HCT116 (cell line): ENCODE measurements at regions not wholly inside any gene's neighbourhood (a gene's known extent, or its start where the extent isn't known, plus 50 kb on each side); places are given as distances from the start of the nearest gene placed in this dataset.

Experiments
- CEBPB ChIP-seq: IDR thresholded peaks from 2 replicates; pipeline ENCODE4 v1.6.1; 2012; ENCODE audit warnings: low read depth
- EGR1 ChIP-seq: IDR thresholded peaks from 2 replicates; pipeline ENCODE4 v1.6.1; 2012; ENCODE audit warnings: low read depth
- EZH2phosphoT487 ChIP-seq: fragments of 200-600 bp; IDR thresholded peaks from 2 replicates; pipeline ENCODE4 v1.6.1; 2018; ENCODE audit warnings: antibody characterized with exemption, borderline replicate concordance
- JUND ChIP-seq: IDR thresholded peaks from 2 replicates; pipeline ENCODE4 v1.6.1; 2012
- POLR2A ChIP-seq: IDR thresholded peaks from 2 replicates; pipeline ENCODE4 v1.7.0; 2011; ENCODE audit warnings: borderline replicate concordance; ENCODE audit not compliant: insufficient read depth, insufficient read length; ENCODE audit errors: extremely low read depth
- POLR2AphosphoS5 ChIP-seq: IDR thresholded peaks from 2 replicates; pipeline ENCODE4 v1.6.1; 2011; ENCODE audit warnings: mild to moderate bottlenecking, low read depth, low read length, moderate library complexity
- RAD21 ChIP-seq: IDR thresholded peaks from 2 replicates; pipeline ENCODE4 v1.6.1; 2012; ENCODE audit warnings: low read depth, mild to moderate bottlenecking
- SP1 ChIP-seq: IDR thresholded peaks from 2 replicates; pipeline ENCODE4 v1.6.1; 2012; ENCODE audit warnings: low read depth
- SRF ChIP-seq: IDR thresholded peaks from 2 replicates; pipeline ENCODE4 v1.6.1; 2012; ENCODE audit warnings: low read depth
- ZFX ChIP-seq: fragments of 450-650 bp; IDR thresholded peaks from 2 replicates; pipeline ENCODE4 v1.6.1; 2017
- TF ChIP-seq, protein P1 (sequence below), 3 experiments: fragments of 200-600 bp in 1 of 3; sonication (generic) in 1 of 3; IDR thresholded peaks in 2 of 3; conservative IDR thresholded peaks in 1 of 3; 2 replicates each; pipeline ENCODE4 v1.5.1; 2012 to 2017; ENCODE audit warnings: low read depth in 2 of 3, low read length in 2 of 3, antibody characterized with exemption in 1 of 3, borderline replicate concordance in 1 of 3, control low read depth in 1 of 3, mild to moderate bottlenecking in 1 of 3, mixed read lengths in 1 of 3, mixed run types in 1 of 3, moderate library complexity in 1 of 3; ENCODE audit not compliant: insufficient read depth in 1 of 3
- TF ChIP-seq, protein P2 (sequence below): IDR thresholded peaks from 2 replicates; pipeline ENCODE4 v1.6.1; 2011; ENCODE audit warnings: mild to moderate bottlenecking, low read length, moderate library complexity; ENCODE audit not compliant: insufficient replicate concordance; ENCODE audit errors: extremely low read depth
- TF ChIP-seq, protein P3 (sequence below): IDR thresholded peaks from 2 replicates; pipeline ENCODE4 v1.6.1; 2012; ENCODE audit warnings: low read depth

DNA sequence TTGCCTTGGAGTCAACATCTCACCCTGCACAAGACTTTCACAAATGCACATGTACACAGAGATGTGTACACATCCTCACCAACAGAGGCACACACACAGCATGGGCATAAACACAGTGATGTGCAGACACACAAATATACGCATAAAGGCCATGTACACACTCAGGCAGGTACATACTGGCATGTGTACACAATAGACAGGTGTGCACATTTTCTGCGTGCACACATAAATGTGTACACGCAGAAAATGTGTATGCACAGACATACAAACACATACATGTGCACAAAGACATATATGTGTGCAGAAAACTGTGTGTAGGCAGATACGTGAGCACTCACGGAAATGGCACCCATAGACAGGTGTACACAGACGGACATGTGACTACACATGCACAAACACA lies 85.3 kb upstream of the ZBTB40 start:
- TF ChIP-seq RAD21 (no peak), POLR2AphosphoS5 (no peak), JUND (no peak), SP1 (no peak), EGR1 (no peak), SRF (no peak), EZH2phosphoT487 (no peak), CEBPB (no peak), ZFX (no peak), POLR2A (no peak)
- TF ChIP-seq, protein P1, sequence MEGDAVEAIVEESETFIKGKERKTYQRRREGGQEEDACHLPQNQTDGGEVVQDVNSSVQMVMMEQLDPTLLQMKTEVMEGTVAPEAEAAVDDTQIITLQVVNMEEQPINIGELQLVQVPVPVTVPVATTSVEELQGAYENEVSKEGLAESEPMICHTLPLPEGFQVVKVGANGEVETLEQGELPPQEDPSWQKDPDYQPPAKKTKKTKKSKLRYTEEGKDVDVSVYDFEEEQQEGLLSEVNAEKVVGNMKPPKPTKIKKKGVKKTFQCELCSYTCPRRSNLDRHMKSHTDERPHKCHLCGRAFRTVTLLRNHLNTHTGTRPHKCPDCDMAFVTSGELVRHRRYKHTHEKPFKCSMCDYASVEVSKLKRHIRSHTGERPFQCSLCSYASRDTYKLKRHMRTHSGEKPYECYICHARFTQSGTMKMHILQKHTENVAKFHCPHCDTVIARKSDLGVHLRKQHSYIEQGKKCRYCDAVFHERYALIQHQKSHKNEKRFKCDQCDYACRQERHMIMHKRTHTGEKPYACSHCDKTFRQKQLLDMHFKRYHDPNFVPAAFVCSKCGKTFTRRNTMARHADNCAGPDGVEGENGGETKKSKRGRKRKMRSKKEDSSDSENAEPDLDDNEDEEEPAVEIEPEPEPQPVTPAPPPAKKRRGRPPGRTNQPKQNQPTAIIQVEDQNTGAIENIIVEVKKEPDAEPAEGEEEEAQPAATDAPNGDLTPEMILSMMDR (IDR thresholded peaks at IDR 0.05 in 2 of 3, conservative IDR thresholded peaks at IDR 0.05 in 1 of 3; ENCODE audit: borderline replicate concordance in 1 of 3, insufficient read depth in 1 of 3, low read depth in 2 of 3, low read length in 2 of 3), result no peak
- TF ChIP-seq, protein P2, sequence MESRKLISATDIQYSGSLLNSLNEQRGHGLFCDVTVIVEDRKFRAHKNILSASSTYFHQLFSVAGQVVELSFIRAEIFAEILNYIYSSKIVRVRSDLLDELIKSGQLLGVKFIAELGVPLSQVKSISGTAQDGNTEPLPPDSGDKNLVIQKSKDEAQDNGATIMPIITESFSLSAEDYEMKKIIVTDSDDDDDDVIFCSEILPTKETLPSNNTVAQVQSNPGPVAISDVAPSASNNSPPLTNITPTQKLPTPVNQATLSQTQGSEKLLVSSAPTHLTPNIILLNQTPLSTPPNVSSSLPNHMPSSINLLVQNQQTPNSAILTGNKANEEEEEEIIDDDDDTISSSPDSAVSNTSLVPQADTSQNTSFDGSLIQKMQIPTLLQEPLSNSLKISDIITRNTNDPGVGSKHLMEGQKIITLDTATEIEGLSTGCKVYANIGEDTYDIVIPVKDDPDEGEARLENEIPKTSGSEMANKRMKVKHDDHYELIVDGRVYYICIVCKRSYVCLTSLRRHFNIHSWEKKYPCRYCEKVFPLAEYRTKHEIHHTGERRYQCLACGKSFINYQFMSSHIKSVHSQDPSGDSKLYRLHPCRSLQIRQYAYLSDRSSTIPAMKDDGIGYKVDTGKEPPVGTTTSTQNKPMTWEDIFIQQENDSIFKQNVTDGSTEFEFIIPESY, result no peak
- TF ChIP-seq, protein P3, sequence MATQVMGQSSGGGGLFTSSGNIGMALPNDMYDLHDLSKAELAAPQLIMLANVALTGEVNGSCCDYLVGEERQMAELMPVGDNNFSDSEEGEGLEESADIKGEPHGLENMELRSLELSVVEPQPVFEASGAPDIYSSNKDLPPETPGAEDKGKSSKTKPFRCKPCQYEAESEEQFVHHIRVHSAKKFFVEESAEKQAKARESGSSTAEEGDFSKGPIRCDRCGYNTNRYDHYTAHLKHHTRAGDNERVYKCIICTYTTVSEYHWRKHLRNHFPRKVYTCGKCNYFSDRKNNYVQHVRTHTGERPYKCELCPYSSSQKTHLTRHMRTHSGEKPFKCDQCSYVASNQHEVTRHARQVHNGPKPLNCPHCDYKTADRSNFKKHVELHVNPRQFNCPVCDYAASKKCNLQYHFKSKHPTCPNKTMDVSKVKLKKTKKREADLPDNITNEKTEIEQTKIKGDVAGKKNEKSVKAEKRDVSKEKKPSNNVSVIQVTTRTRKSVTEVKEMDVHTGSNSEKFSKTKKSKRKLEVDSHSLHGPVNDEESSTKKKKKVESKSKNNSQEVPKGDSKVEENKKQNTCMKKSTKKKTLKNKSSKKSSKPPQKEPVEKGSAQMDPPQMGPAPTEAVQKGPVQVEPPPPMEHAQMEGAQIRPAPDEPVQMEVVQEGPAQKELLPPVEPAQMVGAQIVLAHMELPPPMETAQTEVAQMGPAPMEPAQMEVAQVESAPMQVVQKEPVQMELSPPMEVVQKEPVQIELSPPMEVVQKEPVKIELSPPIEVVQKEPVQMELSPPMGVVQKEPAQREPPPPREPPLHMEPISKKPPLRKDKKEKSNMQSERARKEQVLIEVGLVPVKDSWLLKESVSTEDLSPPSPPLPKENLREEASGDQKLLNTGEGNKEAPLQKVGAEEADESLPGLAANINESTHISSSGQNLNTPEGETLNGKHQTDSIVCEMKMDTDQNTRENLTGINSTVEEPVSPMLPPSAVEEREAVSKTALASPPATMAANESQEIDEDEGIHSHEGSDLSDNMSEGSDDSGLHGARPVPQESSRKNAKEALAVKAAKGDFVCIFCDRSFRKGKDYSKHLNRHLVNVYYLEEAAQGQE, result no peak
